Left cardiac atrium (tissue), 4 donors: ENCODE measurements at regions not wholly inside any gene's neighbourhood (a gene's known extent, or its start where the extent isn't known, plus 50 kb on each side); places are given as distances from the start of the nearest gene placed in this dataset.
"Not testable (repeated sequence)": the region's sequence is repeated elsewhere in the genome, so short reads cannot be mapped to it uniquely, and the experiment has no call there.

Experiments
- ATAC-seq, 2 donors: fragments of 200-7000 bp; cut with Tn5 transposase; one replicate each; pipeline ENCODE4 v1.9.1; 2020; ENCODE audit warnings: mild to moderate bottlenecking in 2 of 2, moderate library complexity in 2 of 2
- DNase-seq: peaks from one replicate; pipeline ENCODE4 v3.0.0-alpha.2; 2020
- intact Hi-C, 2 donors: fragments of 100-400 bp; cut with DNase I; formaldehyde crosslinking; loops; one replicate each; pipeline versions ENCODE4 v1.14.1 to v1.15.1; 2022 to 2023
- donor health status: DM: no; HTN: yes; CAD: no.
- donor health status: DM: no; HTN: yes; CAD: no; lungs with severe emphysema.
- donor health status: DM: yes; HTN: yes; CAD: no.
- donor health status: Dilated cardiomyopathy.

- no peak for ATAC-seq
- intact Hi-C loops, result no loop called here
- DNase-seq, result no peak
Measured at GRCh38 chr7:79810916-79811315, 323.7 kb upstream of the GNAI1 start.

- DNase-seq (no peak), ATAC-seq (no peak)
- intact Hi-C loops, result loop anchor here in 1 of 2 donors (10.0 kb wide), 1 partner anchor 209 kb away; no protein-coding TSS in a partner anchor
Measured at GRCh38 chr7:79806161-79806734, 328.4 kb upstream of the GNAI1 start.

GRCh38 chr7:79790656-79791262 is 337.3 kb upstream of the MAGI2 start:
- ATAC-seq (no peak), DNase-seq (no peak)
- intact Hi-C loops, result no loop called here

- no peak for DNase-seq
- ATAC-seq, result peak; percentile 47 to 55
- intact Hi-C loops, result no loop called here
Measured at GRCh38 chr7:79789584-79790345, 336.3 kb upstream of the MAGI2 start.

- intact Hi-C loops, result no loop called here
- no peak for ATAC-seq
- DNase-seq, result no peak
Measured at GRCh38 chr7:79787623-79788022, 334.2 kb upstream of the MAGI2 start.

GRCh38 chr7:79787096-79787495 is 333.6 kb upstream of the MAGI2 start:
- ATAC-seq (no peak), DNase-seq (no peak)
- intact Hi-C loops, result no loop called here

- intact Hi-C loops, result no loop called here
- ATAC-seq (no peak), DNase-seq (no peak)
Measured at GRCh38 chr7:79786187-79786586, 332.7 kb upstream of the MAGI2 start.

- DNase-seq (no peak), ATAC-seq (no peak)
- intact Hi-C loops, result no loop called here
Measured at GRCh38 chr7:79785556-79785955, 332.1 kb upstream of the MAGI2 start.

GRCh38 chr7:79782906-79783305 is 329.4 kb upstream of the MAGI2 start:
- no peak for ATAC-seq
- intact Hi-C loops, result no loop called here
- DNase-seq, result no peak

GRCh38 chr7:79782256-79782655 is 328.8 kb upstream of the MAGI2 start:
- no peak for ATAC-seq
- DNase-seq, result no peak
- intact Hi-C loops, result no loop called here

- ATAC-seq (peak; percentile 41 to 68), DNase-seq (no peak)
- intact Hi-C loops, result no loop called here
Measured at GRCh38 chr7:79781716-79782115, 328.2 kb upstream of the MAGI2 start.

- ATAC-seq (no peak), DNase-seq (no peak)
- intact Hi-C loops, result no loop called here
Measured at GRCh38 chr7:79778786-79779770, 325.6 kb upstream of the MAGI2 start.

- no peak for ATAC-seq
- DNase-seq, result no peak
- intact Hi-C loops, result no loop called here
Measured at GRCh38 chr7:79775911-79776310, 322.4 kb upstream of the MAGI2 start.

GRCh38 chr7:79774150-79774549 is 320.7 kb upstream of the MAGI2 start:
- ATAC-seq, result no peak
- intact Hi-C loops, result no loop called here
- DNase-seq, result no peak

GRCh38 chr7:79770970-79771369 is 317.5 kb upstream of the MAGI2 start:
- intact Hi-C loops, result no loop called here
- no peak for DNase-seq
- ATAC-seq, result no peak

GRCh38 chr7:79770063-79770462 is 316.6 kb upstream of the MAGI2 start:
- no peak for DNase-seq
- ATAC-seq, result no peak
- intact Hi-C loops, result no loop called here

- DNase-seq, ATAC-seq, intact Hi-C loops: not testable (repeated sequence)
Measured at GRCh38 chr7:79767876-79768560, 314.6 kb upstream of the MAGI2 start.

GRCh38 chr7:79767192-79767591 is 313.7 kb upstream of the MAGI2 start:
- intact Hi-C loops, DNase-seq, ATAC-seq: not testable (repeated sequence)

- intact Hi-C loops, result no loop called here
Measured at GRCh38 chr7:79761876-79762429, 308.5 kb upstream of the MAGI2 start.

More at GRCh38 chr7:79761876-79762429, 308.5 kb upstream of the MAGI2 start:
- no peak for DNase-seq
- ATAC-seq, result no peak
